OCI-M1 (cell line): ENCODE measurements at regions not wholly inside any gene's neighbourhood (a gene's known extent, or its start where the extent isn't known, plus 50 kb on each side); places are given as distances from the start of the nearest gene placed in this dataset.

Experiments
- DNase-seq: peaks from one replicate; lab custom pipeline; 2025; lab: John Stamatoyannopoulos, UW

DNA sequence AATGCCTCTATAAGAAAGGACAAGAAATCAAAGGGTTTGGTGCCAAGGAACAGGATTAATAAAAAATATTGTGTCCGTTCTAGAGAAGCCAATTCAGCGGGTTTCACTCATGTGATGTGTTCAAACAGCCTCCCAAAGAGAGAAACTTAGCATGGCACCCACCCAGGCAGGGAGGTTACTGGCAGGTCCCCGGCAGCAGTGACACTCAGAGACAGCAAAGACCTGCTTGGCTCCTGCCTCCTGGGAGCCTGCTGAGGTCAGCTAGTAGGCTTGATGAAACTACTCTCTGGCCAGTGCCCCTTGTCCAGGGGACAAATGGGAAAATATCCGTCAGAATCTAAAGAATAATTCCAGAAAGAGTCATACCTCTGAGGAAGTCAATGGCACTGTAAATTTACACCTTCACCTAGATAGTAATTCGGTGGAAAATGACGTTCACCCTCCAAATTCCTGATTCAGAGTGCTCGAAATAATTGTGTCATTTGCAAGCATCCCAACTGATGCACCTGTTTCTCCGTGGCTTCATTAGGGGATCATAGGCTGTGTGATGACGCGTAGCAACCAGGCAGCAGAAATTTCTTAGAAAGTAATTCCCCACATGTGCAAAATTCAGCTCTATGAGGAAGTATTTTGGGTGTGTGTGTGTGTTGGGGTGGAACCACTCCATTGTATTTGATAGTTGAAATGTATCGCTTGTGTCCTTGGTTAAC, 481.5 kb upstream of the ZFHX3 start:
- no peak for DNase-seq

GRCh38 chr16:73527187-73527586, 479.3 kb upstream of the ZFHX3 start:
- DNase-seq = no peak

DNA sequence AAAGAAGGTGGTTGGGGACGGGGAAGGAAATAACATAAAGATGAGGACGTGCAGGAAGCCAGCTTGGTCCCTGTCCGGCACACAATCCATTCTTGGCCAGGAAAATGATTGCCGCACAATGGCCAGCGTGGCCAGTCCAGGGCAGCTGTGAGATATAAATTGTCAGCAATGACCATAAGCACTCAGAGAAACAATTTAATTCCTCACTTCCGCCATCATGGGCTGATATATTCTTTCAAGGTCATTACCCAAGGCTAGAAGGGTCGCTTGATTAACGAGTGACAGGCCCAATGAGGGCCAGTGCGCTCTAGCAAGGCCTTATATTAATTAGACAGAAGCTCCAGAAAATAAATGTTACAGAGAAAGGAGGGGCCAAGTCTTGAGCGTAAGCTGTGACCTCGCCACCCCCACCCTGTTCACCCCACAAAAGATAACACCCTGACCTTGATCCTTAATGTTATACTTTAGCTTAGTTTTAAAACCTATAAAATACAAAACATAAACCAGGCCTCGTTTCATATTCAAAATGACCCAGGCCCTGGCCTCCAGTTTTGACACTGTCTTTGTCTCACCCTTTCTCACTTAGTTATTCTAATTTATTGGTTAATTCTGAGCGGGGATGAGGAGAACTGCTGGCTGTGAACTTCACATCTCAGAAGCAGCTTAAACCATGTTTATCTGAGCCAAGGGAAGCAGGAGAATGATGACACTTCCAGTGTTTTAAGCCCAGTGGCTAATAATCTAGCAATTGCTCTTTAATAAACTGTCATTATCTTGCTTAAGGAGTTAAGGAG, 478.3 kb upstream of the ZFHX3 start:
- no peak for DNase-seq

DNA sequence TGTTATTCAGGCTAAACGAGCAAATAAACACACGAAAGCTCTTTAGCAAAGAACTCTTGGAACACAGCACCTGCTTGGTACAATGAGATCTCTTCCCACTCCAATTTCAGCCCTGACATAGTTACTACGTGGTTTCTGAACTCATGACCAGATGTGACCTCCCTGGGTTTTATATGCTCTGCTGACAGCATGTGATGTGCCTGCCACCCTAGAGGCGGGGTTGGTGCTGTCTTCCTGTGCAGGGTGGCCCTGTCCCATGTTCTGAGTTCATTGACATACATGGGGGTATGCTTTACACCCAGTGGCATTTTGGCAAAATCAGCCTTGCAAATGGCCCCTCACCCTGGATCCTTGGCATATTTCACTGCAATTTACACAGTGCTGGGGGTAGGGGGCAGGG, 475.3 kb upstream of the ZFHX3 start:
- DNase-seq = no peak

DNA sequence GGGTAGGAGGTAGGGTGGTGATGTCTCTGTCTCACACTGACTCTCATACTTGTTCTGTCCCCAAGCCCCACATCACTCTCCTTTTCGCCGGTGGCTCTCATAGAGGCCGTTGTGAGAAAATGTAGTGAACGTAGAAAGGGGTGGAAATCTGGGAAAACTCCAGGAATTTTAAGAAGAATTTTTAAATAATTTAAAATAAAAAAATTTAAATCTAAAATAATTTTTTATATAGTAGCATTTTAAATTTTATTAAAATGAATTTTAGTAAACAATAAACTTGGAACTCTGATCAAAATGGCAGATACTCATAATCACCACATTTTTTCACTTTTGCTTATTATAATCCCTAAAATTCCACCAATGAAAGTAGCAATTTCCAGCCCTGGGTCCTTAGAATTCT, 473.6 kb upstream of the ZFHX3 start:
- DNase-seq = no peak

- no peak for DNase-seq
Measured at GRCh38 chr16:73515616-73516015, 467.7 kb upstream of the ZFHX3 start.

GRCh38 chr16:73510852-73511251, 462.9 kb upstream of the ZFHX3 start:
- no peak for DNase-seq

- DNase-seq = no peak
Measured at GRCh38 chr16:73506568-73507056, 458.7 kb upstream of the ZFHX3 start.

- no peak for DNase-seq
Measured at GRCh38 chr16:73505577-73505976, 457.6 kb upstream of the ZFHX3 start.

- DNase-seq = no peak
Measured at GRCh38 chr16:73504591-73505575, 457.0 kb upstream of the ZFHX3 start.

- no peak for DNase-seq
Measured at GRCh38 chr16:73503093-73503492, 455.2 kb upstream of the ZFHX3 start.

DNA sequence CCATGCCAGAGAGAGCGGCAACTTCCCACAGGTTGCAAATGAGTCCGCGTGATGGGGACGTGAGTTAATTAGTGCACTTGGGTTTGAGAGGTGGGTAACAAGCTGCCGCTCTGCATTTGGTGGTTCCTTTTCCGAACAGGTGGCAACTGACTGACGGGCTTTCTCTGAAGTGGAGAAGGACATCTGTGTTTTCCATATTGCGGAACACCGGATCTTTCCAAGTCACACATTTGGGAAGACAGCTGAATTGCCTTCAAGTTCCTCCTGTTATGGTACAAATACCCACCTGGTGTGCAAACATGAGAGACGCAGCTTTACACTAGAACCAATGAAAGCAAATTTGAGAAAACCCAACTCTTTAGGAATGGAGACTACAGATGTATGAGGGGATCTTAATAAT, 451.3 kb upstream of the ZFHX3 start:
- DNase-seq = no peak

DNA sequence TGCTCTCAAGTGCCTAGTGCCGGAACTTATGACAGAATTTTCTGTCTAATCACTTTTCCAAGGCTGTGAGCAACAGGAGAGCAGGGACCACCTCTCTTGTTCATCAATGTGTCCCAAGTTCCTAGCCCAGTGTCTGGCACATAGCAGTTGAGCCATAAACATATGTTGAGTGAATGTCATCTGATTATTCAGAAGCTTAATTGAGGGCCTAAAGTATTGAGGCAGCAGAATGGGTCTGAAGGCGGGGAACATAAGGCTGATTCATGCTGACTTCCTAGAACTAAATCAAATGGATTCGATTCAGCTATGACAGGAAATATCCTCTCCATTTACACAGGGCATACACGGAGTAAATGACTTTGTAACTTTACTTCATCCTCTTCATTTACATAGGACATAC, 438.0 kb upstream of the ZFHX3 start:
- no peak for DNase-seq

GRCh38 chr16:73483934-73484711, 436.2 kb upstream of the ZFHX3 start:
- DNase-seq = no peak

DNA sequence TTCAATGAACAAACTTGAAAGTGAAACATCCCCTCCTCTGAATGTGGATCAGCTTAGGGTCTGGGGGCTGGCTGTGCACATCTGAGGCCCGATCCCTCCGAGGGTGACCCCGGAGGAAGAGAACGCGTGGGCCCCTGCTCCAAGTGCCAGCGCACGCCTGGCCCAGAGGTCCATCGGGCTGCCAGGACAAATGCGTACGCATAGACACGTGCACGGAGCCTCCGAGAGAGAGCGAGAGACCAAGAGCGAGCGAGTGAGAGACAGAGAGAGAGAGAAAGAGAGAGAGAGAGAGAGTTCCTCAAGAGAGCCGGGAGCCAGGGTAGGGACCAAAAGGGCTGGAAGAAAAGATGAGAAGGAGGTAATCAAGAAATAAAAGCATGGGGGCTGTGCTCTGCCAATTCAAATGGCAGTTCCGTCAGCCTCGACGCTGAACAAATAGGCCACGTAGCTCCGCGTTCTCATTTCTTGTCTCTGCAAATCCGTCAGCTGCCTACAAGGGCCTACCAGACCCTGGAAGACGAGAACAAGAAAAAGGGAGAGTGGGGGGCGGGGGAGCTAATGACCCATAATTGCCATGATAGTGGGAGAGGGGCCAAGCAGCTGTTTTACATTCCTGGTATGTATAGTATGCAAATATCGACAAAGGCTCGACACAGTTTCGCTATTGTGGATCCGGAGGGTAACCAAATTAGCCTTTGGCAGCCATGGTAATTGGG, 435.3 kb upstream of the ZFHX3 start:
- no peak for DNase-seq

- DNase-seq = no peak
Measured at GRCh38 chr16:73482310-73482709, 434.4 kb upstream of the ZFHX3 start.

DNA sequence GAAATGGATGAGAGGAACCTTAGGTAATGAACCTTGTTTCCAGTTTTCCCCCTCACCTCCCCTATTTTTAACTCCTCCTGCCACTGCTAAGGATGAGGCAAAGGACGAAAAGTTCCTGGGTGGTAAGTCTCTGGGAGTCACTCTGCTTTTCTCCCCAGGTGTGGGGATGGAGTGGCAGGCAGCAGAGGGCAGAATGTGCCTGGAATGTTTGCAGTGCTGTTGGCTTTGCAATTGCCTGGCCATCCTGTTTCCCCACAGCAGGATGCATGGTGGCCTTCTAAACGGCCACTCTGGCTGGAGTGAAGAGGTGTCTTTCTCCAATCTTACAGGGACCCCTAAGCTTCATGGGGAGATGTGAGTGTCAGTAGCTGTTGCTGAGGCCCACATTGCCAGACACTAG, 432.5 kb upstream of the ZFHX3 start:
- DNase-seq = no peak

GRCh38 chr16:73473713-73474112, 425.8 kb upstream of the ZFHX3 start:
- DNase-seq = no peak

- no peak for DNase-seq
Measured at GRCh38 chr16:73464834-73465233, 416.9 kb upstream of the ZFHX3 start.

GRCh38 chr16:73459586-73459985, 411.7 kb upstream of the ZFHX3 start:
- DNase-seq = no peak

GRCh38 chr16:73457851-73458250, 409.9 kb upstream of the ZFHX3 start:
- no peak for DNase-seq
